Gastrocnemius medialis (tissue), 4 donors: ENCODE measurements at regions not wholly inside any gene's neighbourhood (a gene's known extent, or its start where the extent isn't known, plus 50 kb on each side); places are given as distances from the start of the nearest gene placed in this dataset.
A peak's percentile ranks its signal among the peaks of the same experiment; 100 is the strongest.

Source experiments
- ATAC-seq, 2 donors: fragments of 150-250 bp; one replicate each; pipeline ENCODE4 v1.9.1; 2016
- DNase-seq, 2 donors: peaks; one replicate each; pipeline ENCODE4 v3.0.0-alpha.2; 2019
- H3K27ac ChIP-seq, 4 donors: fragments of 200-600 bp; sonication (generic); 1 replicate in 1 of 4; 2 replicates in 3 of 4; pipeline ENCODE4 v1.5.1; 2016 to 2018; ENCODE audit warnings: mild to moderate bottlenecking in 2 of 4, moderate library complexity in 1 of 4
- H3K27me3 ChIP-seq, 3 donors: fragments of 200-600 bp; sonication (generic) in 2 of 3; 1 replicate in 1 of 3; 2 replicates in 2 of 3; pipeline versions ENCODE4 v1.5.1 to v1.6.0; 2016 to 2019; ENCODE audit warnings: mild to moderate bottlenecking in 1 of 3, moderate library complexity in 1 of 3
- H3K36me3 ChIP-seq, 2 donors: fragments of 200-600 bp; sonication (generic) in 1 of 2; one replicate each; pipeline ENCODE4 v1.5.1; 2017 to 2018
- H3K4me1 ChIP-seq, 2 donors: fragments of 200-600 bp; sonication (generic) in 1 of 2; one replicate each; pipeline ENCODE4 v1.5.1; 2016 to 2017; ENCODE audit warnings: mild to moderate bottlenecking in 2 of 2
- H3K4me3 ChIP-seq, 4 donors: fragments of 200-600 bp; sonication (generic) in 3 of 4; 1 replicate in 1 of 4; 2 replicates in 3 of 4; pipeline ENCODE4 v1.5.1; 2016 to 2019; ENCODE audit warnings: mild to moderate bottlenecking in 2 of 4
- H3K9me3 ChIP-seq, 3 donors: fragments of 200-600 bp; sonication (generic) in 2 of 3; 1 replicate in 1 of 3; 2 replicates in 2 of 3; pipeline ENCODE4 v1.5.1; 2016 to 2019
- CTCF ChIP-seq, 5 experiments: fragments of 450-650 bp in 3 of 5; fragments of 200-600 bp in 2 of 5; sonication (generic) in 2 of 5; IDR thresholded peaks in 4 of 5; conservative IDR thresholded peaks in 1 of 5; 1 replicate in 4 of 5; 2 replicates in 1 of 5; pipeline ENCODE4 v1.5.1; 2016 to 2019; ENCODE audit warnings: antibody characterized with exemption in 5 of 5, mild to moderate bottlenecking in 3 of 5, moderate library complexity in 3 of 5
- POLR2A ChIP-seq, 2 donors: fragments of 450-650 bp; IDR thresholded peaks; one replicate each; pipeline ENCODE4 v1.6.1; 2017; ENCODE audit warnings: antibody characterized with exemption in 2 of 2, mild to moderate bottlenecking in 2 of 2, moderate library complexity in 2 of 2
- in situ Hi-C, 4 donors: fragments of 200-750 bp; cut with MboI; loops; one replicate each; pipeline versions ENCODE4 v1.15.0 to v1.8.0; 2017; ENCODE audit warnings: low sequenced_read_pairs in 4 of 4
- intact Hi-C: fragments of 100-400 bp; cut with DNase I; formaldehyde crosslinking; loops from one replicate; pipeline ENCODE4 v1.15.1; 2023; ENCODE audit warnings: low total_unique reads

- H3K27ac ChIP-seq: no peak overlapping the region
- no peak overlapping the region for H3K4me3 ChIP-seq
- in situ Hi-C loops: no loop called here
- intact Hi-C loops: no loop called here
- DNase-seq: no peak
- no peak for TF ChIP-seq POLR2A (IDR thresholded peaks at IDR 0.05)
- TF ChIP-seq CTCF (IDR thresholded peaks at IDR 0.05 in 4 of 5, conservative IDR thresholded peaks at IDR 0.05 in 1 of 5): no peak
- no peaks in the 10 kb centered on the region for H3K9me3 ChIP-seq
- no peak for ATAC-seq
- H3K27me3 ChIP-seq: no peaks in the 10 kb centered on the region
- H3K36me3 ChIP-seq: no peaks in the 10 kb centered on the region
- peaks cover 0 to 5% of the 10 kb centered on the region in 2 donors for H3K4me1 ChIP-seq
These were observed 93.6 kb upstream of the INSIG1 start for GRCh38 chr7:155203882-155204691.

- Histone ChIP-seq H3K4me3 (peak overlapping the region in 3 of 4 donors; percentile 22 to 49 (median 36)), H3K27ac (peak overlapping the region; percentile 76 to 84 (median 80)), H3K36me3 (no peaks in the 10 kb centered on the region), H3K9me3 (no peaks in the 10 kb centered on the region), H3K4me1 (peaks cover 0 to 12% of the 10 kb centered on the region in 2 donors), H3K27me3 (no peaks in the 10 kb centered on the region)
- ATAC-seq (no peak), DNase-seq (no peak)
- intact Hi-C loops (no loop called here), in situ Hi-C loops (no loop called here)
- TF ChIP-seq POLR2A (IDR thresholded peaks at IDR 0.05) (no peak), CTCF (IDR thresholded peaks at IDR 0.05 in 4 of 5, conservative IDR thresholded peaks at IDR 0.05 in 1 of 5) (no peak)
These were observed 92.8 kb upstream of the INSIG1 start for GRCh38 chr7:155204744-155205367.

- intact Hi-C loops: loop anchor here (2.0 kb wide), 1 partner anchor 93 kb away; no protein-coding TSS in a partner anchor
These were observed 92.0 kb upstream of the INSIG1 start for GRCh38 chr7:155205368-155206317.

More at GRCh38 chr7:155205368-155206317, 92.0 kb upstream of the INSIG1 start:
- no peaks in the 10 kb centered on the region for H3K36me3 ChIP-seq
- H3K4me1 ChIP-seq: peaks cover 0 to 12% of the 10 kb centered on the region in 2 donors
- peak overlapping the region; percentile 76 to 84 (median 80) for H3K27ac ChIP-seq
- DNase-seq (peak; percentile 78 to 87), ATAC-seq (peak; percentile 85 to 87)
- no peaks in the 10 kb centered on the region for H3K9me3 ChIP-seq
- in situ Hi-C loops: no loop called here
- peak overlapping the region; percentile 22 to 49 (median 44) for H3K4me3 ChIP-seq
- H3K27me3 ChIP-seq: no peaks in the 10 kb centered on the region
- TF ChIP-seq CTCF (IDR thresholded peaks at IDR 0.05 in 4 of 5, conservative IDR thresholded peaks at IDR 0.05 in 1 of 5): no peak
- TF ChIP-seq POLR2A (IDR thresholded peaks at IDR 0.05): peak; percentile 50 to 70
